Heart right ventricle (tissue), 16 donors: ENCODE measurements at regions not wholly inside any gene's neighbourhood (a gene's known extent, or its start where the extent isn't known, plus 50 kb on each side); places are given as distances from the start of the nearest gene placed in this dataset.
A peak's percentile ranks its signal among the peaks of the same experiment; 100 is the strongest.

Experiments
- ATAC-seq, 8 donors: fragments of 200-7000 bp; cut with Tn5 transposase; one replicate each; pipeline ENCODE4 v1.9.1; 2020; ENCODE audit warnings: mild to moderate bottlenecking in 8 of 8, moderate library complexity in 8 of 8, moderate number of reproducible peaks in 1 of 8
- DNase-seq, 2 donors: peaks; one replicate each; pipeline ENCODE4 v3.0.0-alpha.2; 2020
- H3K27ac ChIP-seq, 10 donors: fragments of 200-600 bp; sonication (generic) in 2 of 10; one replicate each; pipeline versions ENCODE4 v1.5.0 to v1.8.0; 2020 to 2022; ENCODE audit warnings: mild to moderate bottlenecking in 3 of 10
- H3K27me3 ChIP-seq, 7 donors: fragments of 200-600 bp; one replicate each; pipeline ENCODE4 v1.8.0; 2021 to 2022; ENCODE audit warnings: mild to moderate bottlenecking in 2 of 7
- H3K36me3 ChIP-seq, 9 donors: fragments of 200-600 bp; sonication (generic) in 1 of 9; one replicate each; pipeline versions ENCODE4 v1.5.0 to v1.8.0; 2020 to 2022; ENCODE audit warnings: mild to moderate bottlenecking in 2 of 9
- H3K4me1 ChIP-seq, 9 donors: fragments of 200-600 bp; sonication (generic) in 1 of 9; one replicate each; pipeline versions ENCODE4 v1.5.0 to v1.8.0; 2020 to 2022; ENCODE audit warnings: mild to moderate bottlenecking in 4 of 9
- H3K4me3 ChIP-seq, 10 donors: fragments of 200-600 bp; sonication (generic) in 2 of 10; one replicate each; pipeline versions ENCODE4 v1.5.0 to v1.8.0; 2020 to 2022; ENCODE audit warnings: mild to moderate bottlenecking in 7 of 10, moderate library complexity in 2 of 10
- H3K9me3 ChIP-seq, 11 donors: fragments of 200-600 bp in 10 of 11; sonication (generic) in 2 of 11; one replicate each; pipeline versions ENCODE4 v1.5.0 to v1.8.0; 2013 to 2022; ENCODE audit warnings: mild to moderate bottlenecking in 2 of 11, control low read depth in 1 of 11, moderate library complexity in 1 of 11
- CTCF ChIP-seq, 9 donors: fragments of 200-600 bp; sonication (generic) in 2 of 9; IDR thresholded peaks; one replicate each; pipeline versions ENCODE4 v1.5.0 to v1.8.0; 2021 to 2022; ENCODE audit warnings: antibody characterized with exemption in 9 of 9, mild to moderate bottlenecking in 5 of 9, moderate library complexity in 1 of 9
- WGBS, 2 donors: extraction: QIAGEN DNeasy Blood & Tissue Kit; methylation state at CpG; one replicate each; pipeline ENCODE4 v1.1.7; 2013; ENCODE audit warnings: inconsistent platforms in 1 of 2; 5-methylcytosine and 5-hydroxymethylcytosine counted together
- intact Hi-C, 10 donors: fragments of 100-400 bp; cut with DNase I; formaldehyde crosslinking; loops; one replicate each; pipeline versions ENCODE4 v1.11.1 to v1.14.2; 2022
- donor health status: Arrhythmogenic right ventricular cardiomyopathy.
- donor health status: ischemic (EF 13 %, LVEDD 7.1; RV severe dilation, severe dysfunction).
- donor health status: healthy with polysubstance abuse.
- donor health status: DM: no; HTN: yes; CAD: no.
- donor health status: DM: no; HTN: no; CAD: no.
- donor health status: ischemic (EF 25% LVEDD 6.9; RV normal size, moderate dysfunction).
- donor health status: ischemic (EF 25% LVEDD 5.7; RV mildly dilated, moderate dysfunction).
- donor health status: healthy.
- donor health status: DM: yes; HTN: yes; CAD: no.
- donor health status: Ischemic cardiomyopathy.
- donor health status: ischemic (EF 35%, LVEDD 5.7; RV mildly dilated, moderate dysfunction).
- donor health status: nonischemic (EF 11% LVEDD 7.7; RV severe dilation, severe dysfunction).
- donor health status: DM: yes; HTN: yes; CAD: no.
- donor health status: PGD.
- donor health status: ischemic (EF 29% LVEDD 5.4; RV normal size, mild dysfunction).
- donor health status: nonischemic (EF 23%, LVEDD 6.1; RV moderate dilation, normal function).

- 78 to 90% methylated on average over 7 of the region's 7 CpGs for WGBS, 2 donors
Measured at GRCh38 chr18:60739212-60739611, 366.6 kb upstream of the MC4R start.

DNA sequence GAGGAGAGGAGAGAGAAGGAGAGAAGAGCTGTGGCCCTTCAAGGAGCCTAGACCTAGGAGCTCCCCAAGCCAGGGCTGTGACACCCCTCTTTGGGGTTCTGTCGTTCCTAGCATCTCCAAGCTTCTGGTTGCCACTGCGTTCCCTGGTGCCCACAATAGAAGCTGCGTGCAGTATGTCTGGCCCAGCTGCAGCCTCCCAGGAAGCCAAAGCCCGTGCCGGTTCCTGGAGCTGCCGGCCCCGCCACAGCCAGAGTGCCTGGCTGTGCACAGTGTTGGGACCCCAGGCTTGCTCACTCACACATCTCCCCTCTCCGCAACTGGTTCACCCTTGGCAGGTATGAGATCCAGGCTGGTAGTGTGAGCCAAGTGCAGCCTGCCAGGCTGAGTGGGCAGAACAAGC lies 367.7 kb upstream of the MC4R start:
- no peak for TF ChIP-seq CTCF (IDR thresholded peaks at IDR 0.05)
- H3K27ac ChIP-seq, result no peak overlapping the region
- ATAC-seq (no peak), DNase-seq (no peak)
- intact Hi-C loops, result no loop called here
- 88% methylated on average over 8 of the region's 8 CpGs for WGBS, 2 donors
- no peaks in the 10 kb centered on the region for H3K4me1 ChIP-seq
- no peaks in the 10 kb centered on the region for H3K9me3 ChIP-seq
- H3K4me3 ChIP-seq, result no peak overlapping the region
- H3K36me3 ChIP-seq, result no peaks in the 10 kb centered on the region
- no peaks in the 10 kb centered on the region for H3K27me3 ChIP-seq

More at GRCh38 chr18:60739212-60739611, 366.6 kb upstream of the MC4R start:
- Histone ChIP-seq H3K9me3 (no peaks in the 10 kb centered on the region), H3K27me3 (no peaks in the 10 kb centered on the region), H3K36me3 (no peaks in the 10 kb centered on the region), H3K4me1 (no peaks in the 10 kb centered on the region), H3K27ac (no peak overlapping the region), H3K4me3 (no peak overlapping the region)
- intact Hi-C loops, result no loop called here
- no peak for DNase-seq
- no peak for ATAC-seq
- no peak for TF ChIP-seq CTCF (IDR thresholded peaks at IDR 0.05)

DNA sequence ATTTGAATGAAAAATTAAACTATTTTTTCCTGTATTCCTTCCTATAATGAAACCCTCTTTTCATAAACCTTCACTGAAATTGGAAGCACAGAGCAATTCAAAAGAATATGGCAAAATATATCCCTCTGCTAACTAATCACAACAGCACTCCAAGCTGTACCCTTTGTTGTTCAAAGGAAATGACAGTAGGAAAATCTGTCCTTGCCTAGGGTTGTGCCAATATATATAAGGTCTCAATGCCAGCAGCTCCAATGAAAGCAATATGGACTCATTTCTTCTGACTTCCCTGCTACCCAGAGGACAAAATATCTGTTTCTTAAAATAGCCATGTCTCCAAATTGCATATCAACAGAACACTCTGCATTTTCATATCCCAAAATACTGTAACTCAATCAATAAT lies 373.9 kb upstream of the MC4R start:
- Histone ChIP-seq H3K36me3 (no peaks in the 10 kb centered on the region), H3K27me3 (no peaks in the 10 kb centered on the region), H3K27ac (peak overlapping the region in 4 of 10 donors; percentile 3 to 14 (median 10)), H3K4me1 (peaks cover 0 to 22% (median 0%) of the 10 kb centered on the region in 9 donors), H3K4me3 (no peak overlapping the region), H3K9me3 (no peaks in the 10 kb centered on the region)
- intact Hi-C loops, result no loop called here
- ATAC-seq, result no peak
- TF ChIP-seq CTCF (IDR thresholded peaks at IDR 0.05), result no peak
- no peak for DNase-seq

- H3K27ac ChIP-seq, result peak overlapping the region in 4 of 10 donors; percentile 1 to 14 (median 6)
- intact Hi-C loops, result no loop called here
- no peak for ATAC-seq
Measured at GRCh38 chr18:60746919-60747318, 374.3 kb upstream of the MC4R start.

More at GRCh38 chr18:60746919-60747318, 374.3 kb upstream of the MC4R start:
- TF ChIP-seq CTCF (IDR thresholded peaks at IDR 0.05), result no peak
- Histone ChIP-seq H3K36me3 (no peaks in the 10 kb centered on the region), H3K4me1 (peaks cover 0 to 22% (median 0%) of the 10 kb centered on the region in 9 donors), H3K27me3 (no peaks in the 10 kb centered on the region), H3K9me3 (no peaks in the 10 kb centered on the region), H3K4me3 (no peak overlapping the region)
- no peak for DNase-seq
